ENCODE measurements at regions not wholly inside any gene's neighbourhood (a gene's known extent, or its start where the extent isn't known, plus 50 kb on each side); places are given as distances from the start of the nearest gene placed in this dataset.

DNA sequence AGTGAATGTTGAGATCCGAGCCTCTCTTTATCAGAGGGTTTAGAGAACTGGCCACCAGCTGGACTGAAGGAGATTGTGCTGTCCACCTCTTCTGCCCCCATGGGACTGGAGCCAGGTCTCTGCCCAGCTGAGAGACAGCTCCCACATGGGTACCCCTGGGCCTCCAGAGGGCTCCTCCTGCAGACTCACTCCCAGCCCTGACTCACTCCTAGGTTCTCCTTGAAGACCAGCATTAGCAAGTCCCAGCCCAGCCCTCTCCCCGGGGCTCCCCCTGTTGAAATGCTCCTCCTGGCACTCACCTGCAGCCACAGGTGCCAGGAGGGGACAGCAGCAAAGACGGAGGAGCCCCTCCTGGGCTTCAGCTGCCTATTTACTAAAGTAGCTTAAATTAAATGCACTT lies 126.9 kb downstream of the CXCL12 start:
- TF ChIP-seq, protein P1, sequence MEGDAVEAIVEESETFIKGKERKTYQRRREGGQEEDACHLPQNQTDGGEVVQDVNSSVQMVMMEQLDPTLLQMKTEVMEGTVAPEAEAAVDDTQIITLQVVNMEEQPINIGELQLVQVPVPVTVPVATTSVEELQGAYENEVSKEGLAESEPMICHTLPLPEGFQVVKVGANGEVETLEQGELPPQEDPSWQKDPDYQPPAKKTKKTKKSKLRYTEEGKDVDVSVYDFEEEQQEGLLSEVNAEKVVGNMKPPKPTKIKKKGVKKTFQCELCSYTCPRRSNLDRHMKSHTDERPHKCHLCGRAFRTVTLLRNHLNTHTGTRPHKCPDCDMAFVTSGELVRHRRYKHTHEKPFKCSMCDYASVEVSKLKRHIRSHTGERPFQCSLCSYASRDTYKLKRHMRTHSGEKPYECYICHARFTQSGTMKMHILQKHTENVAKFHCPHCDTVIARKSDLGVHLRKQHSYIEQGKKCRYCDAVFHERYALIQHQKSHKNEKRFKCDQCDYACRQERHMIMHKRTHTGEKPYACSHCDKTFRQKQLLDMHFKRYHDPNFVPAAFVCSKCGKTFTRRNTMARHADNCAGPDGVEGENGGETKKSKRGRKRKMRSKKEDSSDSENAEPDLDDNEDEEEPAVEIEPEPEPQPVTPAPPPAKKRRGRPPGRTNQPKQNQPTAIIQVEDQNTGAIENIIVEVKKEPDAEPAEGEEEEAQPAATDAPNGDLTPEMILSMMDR (IDR thresholded peaks at IDR 0.05): no peak
- no peak for TF ChIP-seq POLR2A (IDR thresholded peaks at IDR 0.05)
